MCF 10A (cell line): ENCODE measurements at regions not wholly inside any gene's neighbourhood (a gene's known extent, or its start where the extent isn't known, plus 50 kb on each side); places are given as distances from the start of the nearest gene placed in this dataset.

Experiments
- BruUV-seq: library from RNA; stranded (reverse); fragments of 400-500 nt; replicated peaks from 2 replicates; lab custom pipeline; 2021; lab: Mats Ljungman, UMichigan
- CTCF ChIA-PET: fragments of 300-600 bp; sonication (Branson Sonifier 250); formaldehyde crosslinking; extraction: SDS; loops from one replicate; lab custom pipeline; 2021; ENCODE audit warnings: antibody characterized with exemption, inconsistent platforms; lab: Yijun Ruan, JAX
- POLR2A ChIA-PET: fragments of 300-600, 350-650 bp; sonication (Branson Sonifier 250); formaldehyde crosslinking; extraction: SDS; loops from one replicate; lab custom pipeline; 2020; ENCODE audit warnings: antibody characterized with exemption, inconsistent platforms; lab: Yijun Ruan, JAX
- DNase-seq: peaks from one replicate; pipeline ENCODE4 v3.0.0-alpha.2; 2018; ENCODE audit not compliant: unreplicated experiment
- H3K27ac Mint-ChIP-seq: one replicate; pipeline ENCODE4 v1.8.0; 2022; ENCODE audit warnings: mild to moderate bottlenecking, low read depth, mixed read lengths; ENCODE audit not compliant: unreplicated experiment
- H3K27me3 Mint-ChIP-seq: one replicate; pipeline ENCODE4 v1.8.0; 2022; ENCODE audit warnings: mixed read lengths; ENCODE audit not compliant: insufficient read depth, unreplicated experiment
- H3K36me3 Mint-ChIP-seq: one replicate; pipeline ENCODE4 v1.8.0; 2022; ENCODE audit warnings: mild to moderate bottlenecking, moderate library complexity, mixed read lengths; ENCODE audit not compliant: insufficient read depth, unreplicated experiment
- H3K4me1 Mint-ChIP-seq: one replicate; pipeline ENCODE4 v1.8.0; 2022; ENCODE audit warnings: mixed read lengths; ENCODE audit not compliant: insufficient read depth, unreplicated experiment
- H3K4me3 Mint-ChIP-seq: one replicate; pipeline ENCODE4 v1.8.0; 2022; ENCODE audit warnings: mild to moderate bottlenecking, moderate library complexity, mixed read lengths; ENCODE audit not compliant: unreplicated experiment
- H3K9me3 Mint-ChIP-seq: one replicate; pipeline ENCODE4 v1.8.0; 2022; ENCODE audit warnings: mixed read lengths; ENCODE audit not compliant: unreplicated experiment
- intact Hi-C: fragments of 100-400 bp; cut with micrococcal nuclease; formaldehyde crosslinking; loops from 2 replicates; pipeline ENCODE4 v1.14.1; 2022
- TF ChIP-seq, protein P1 (sequence below): fragments of 200-600 bp; IDR thresholded peaks from one replicate; pipeline ENCODE4 v1.8.0; 2022; ENCODE audit warnings: antibody characterized with exemption, mild to moderate bottlenecking; ENCODE audit not compliant: unreplicated experiment

DNA sequence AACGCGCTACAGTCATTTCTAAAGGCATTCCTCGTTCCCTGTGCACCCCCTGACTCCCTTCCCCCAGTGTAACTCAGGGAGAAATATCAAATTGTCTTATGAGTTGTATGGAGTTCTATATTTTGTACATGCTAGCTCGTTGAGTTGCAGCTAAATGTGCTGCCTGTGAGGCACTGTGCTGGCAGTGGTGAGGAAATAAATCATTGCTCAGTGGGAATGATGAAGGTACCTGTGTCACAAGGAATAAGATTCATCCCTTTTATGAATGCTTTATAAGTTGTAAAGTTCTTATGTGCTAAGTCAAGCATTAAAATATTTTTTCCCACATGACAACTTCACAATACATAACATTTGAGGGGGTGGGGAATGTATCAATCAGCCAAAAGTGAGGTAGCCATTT, 939.6 kb upstream of the CRIM1 start:
- TF ChIP-seq, protein P1, sequence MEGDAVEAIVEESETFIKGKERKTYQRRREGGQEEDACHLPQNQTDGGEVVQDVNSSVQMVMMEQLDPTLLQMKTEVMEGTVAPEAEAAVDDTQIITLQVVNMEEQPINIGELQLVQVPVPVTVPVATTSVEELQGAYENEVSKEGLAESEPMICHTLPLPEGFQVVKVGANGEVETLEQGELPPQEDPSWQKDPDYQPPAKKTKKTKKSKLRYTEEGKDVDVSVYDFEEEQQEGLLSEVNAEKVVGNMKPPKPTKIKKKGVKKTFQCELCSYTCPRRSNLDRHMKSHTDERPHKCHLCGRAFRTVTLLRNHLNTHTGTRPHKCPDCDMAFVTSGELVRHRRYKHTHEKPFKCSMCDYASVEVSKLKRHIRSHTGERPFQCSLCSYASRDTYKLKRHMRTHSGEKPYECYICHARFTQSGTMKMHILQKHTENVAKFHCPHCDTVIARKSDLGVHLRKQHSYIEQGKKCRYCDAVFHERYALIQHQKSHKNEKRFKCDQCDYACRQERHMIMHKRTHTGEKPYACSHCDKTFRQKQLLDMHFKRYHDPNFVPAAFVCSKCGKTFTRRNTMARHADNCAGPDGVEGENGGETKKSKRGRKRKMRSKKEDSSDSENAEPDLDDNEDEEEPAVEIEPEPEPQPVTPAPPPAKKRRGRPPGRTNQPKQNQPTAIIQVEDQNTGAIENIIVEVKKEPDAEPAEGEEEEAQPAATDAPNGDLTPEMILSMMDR, result no peak
- CTCF ChIA-PET, result interaction anchor here (0.9 kb wide), 1 partner anchor 19 kb away, joined by 4 read pairs; no protein-coding TSS in a partner anchor

DNA sequence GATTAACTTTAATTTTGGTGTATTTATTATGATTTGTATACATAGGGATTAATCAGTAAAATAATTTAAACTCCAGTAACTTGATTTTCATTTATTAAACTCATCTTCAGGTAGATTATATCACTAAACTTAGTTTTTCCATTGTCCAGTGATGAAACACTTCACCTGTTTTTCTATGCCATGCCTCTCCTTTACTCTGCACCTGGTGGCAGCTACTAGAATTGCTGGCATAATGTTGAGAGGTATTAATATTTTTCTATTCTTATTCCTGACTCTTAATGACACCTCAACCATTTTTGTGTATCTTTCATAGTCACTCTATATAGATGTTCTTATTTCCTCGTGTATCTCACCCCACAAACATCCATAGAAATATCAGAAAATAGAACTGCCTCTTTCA, 940.3 kb upstream of the CRIM1 start:
- no peaks in the 10 kb centered on the region for H3K36me3 Mint-ChIP-seq
- ChIA-PET CTCF (interaction anchor here (0.8 kb wide), 1 partner anchor 8 kb away, joined by 3 read pairs; no protein-coding TSS in a partner anchor), POLR2A (no interaction called here)
- BruUV-seq, result no TSS peak
- no peaks in the 10 kb centered on the region for H3K4me1 Mint-ChIP-seq
- H3K27ac Mint-ChIP-seq, result no peak overlapping the region
- intact Hi-C loops, result no loop called here
- TF ChIP-seq, protein P1, result peak; percentile 29
- peak; percentile 21 for DNase-seq
- no peak overlapping the region for H3K4me3 Mint-ChIP-seq
- peaks cover 47% of the 10 kb centered on the region for H3K27me3 Mint-ChIP-seq
- H3K9me3 Mint-ChIP-seq, result no peaks in the 10 kb centered on the region

More for the DNA sequence above, 939.6 kb upstream of the CRIM1 start:
- H3K27ac Mint-ChIP-seq, result no peak overlapping the region
- DNase-seq, result no peak
- intact Hi-C loops, result no loop called here
- no peaks in the 10 kb centered on the region for H3K9me3 Mint-ChIP-seq
- H3K4me1 Mint-ChIP-seq, result no peaks in the 10 kb centered on the region
- no TSS peak for BruUV-seq
- H3K4me3 Mint-ChIP-seq, result no peak overlapping the region
- POLR2A ChIA-PET, result no interaction called here
- H3K27me3 Mint-ChIP-seq, result peaks cover 47% of the 10 kb centered on the region
- no peaks in the 10 kb centered on the region for H3K36me3 Mint-ChIP-seq

DNA sequence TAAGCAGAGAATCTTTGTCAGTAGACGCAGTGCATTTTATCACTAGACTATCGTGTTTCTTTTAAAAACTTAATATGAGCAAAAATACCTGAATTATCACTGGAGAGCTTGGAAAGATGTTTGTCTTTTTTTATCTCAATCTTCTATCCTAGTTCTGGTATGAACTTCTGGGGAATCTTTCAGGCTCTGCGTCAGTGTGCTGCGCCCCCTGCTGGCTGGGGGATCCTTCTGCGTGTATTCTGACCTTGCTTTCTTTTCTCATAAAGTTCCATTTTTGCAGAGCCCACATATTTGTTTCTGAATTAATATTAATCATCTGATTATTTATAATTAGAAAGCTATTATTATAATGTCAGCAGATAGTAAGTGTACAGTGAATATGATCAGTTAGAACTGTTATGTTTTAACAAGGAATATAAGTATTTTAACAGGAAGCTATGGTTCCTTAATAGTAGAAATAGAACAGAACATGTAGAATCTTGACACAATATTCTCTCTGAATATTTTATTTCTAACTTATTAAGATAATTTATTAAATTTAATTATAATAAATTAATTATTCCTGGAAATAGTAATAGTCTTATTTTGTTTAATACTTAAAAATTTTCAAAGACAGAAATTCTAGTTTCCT, 945.0 kb upstream of the CRIM1 start:
- no peaks in the 10 kb centered on the region for H3K9me3 Mint-ChIP-seq
- BruUV-seq, result no TSS peak
- TF ChIP-seq, protein P1, result peak; percentile 86
- H3K27me3 Mint-ChIP-seq, result peaks cover 51% of the 10 kb centered on the region
- CTCF ChIA-PET, result interaction anchor here (0.5 to 2.4 kb wide), 55 partner anchors 9 to 1787 kb away, joined by 3 to 15 read pairs (median 4); no protein-coding TSS in a partner anchor
- H3K27ac Mint-ChIP-seq, result no peak overlapping the region
- no peaks in the 10 kb centered on the region for H3K4me1 Mint-ChIP-seq
- intact Hi-C loops, result loop anchor here (1.0 to 5.0 kb wide), 4 partner anchors 242 to 1738 kb away; no protein-coding TSS in a partner anchor
- H3K4me3 Mint-ChIP-seq, result no peak overlapping the region
- no peaks in the 10 kb centered on the region for H3K36me3 Mint-ChIP-seq
- POLR2A ChIA-PET, result no interaction called here
- DNase-seq, result peak; percentile 62

DNA sequence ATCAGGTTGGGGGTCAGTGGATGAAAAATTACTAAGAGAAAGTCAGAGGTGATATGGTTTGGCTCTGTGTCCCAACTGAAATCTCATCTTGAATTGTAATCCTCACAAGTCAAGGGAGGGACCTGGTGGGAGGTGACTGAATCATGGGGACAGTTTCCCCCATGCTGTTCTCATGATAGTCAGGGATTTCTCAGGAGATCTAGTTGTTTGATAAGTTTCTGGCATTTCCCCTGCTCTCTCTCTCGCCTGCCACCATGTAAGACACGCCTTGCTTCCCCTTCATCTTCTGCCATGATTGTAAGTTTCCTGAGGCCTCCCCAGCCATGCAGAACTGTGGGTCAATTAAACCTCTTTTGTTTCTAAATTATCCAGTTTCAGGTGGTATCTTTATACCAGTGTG, 945.8 kb upstream of the CRIM1 start:
- H3K36me3 Mint-ChIP-seq, result no peaks in the 10 kb centered on the region
- no peaks in the 10 kb centered on the region for H3K9me3 Mint-ChIP-seq
- peaks cover 53% of the 10 kb centered on the region for H3K27me3 Mint-ChIP-seq
- ChIA-PET POLR2A (no interaction called here), CTCF (interaction anchor here (0.5 to 2.4 kb wide), 21 partner anchors 11 to 1744 kb away, joined by 3 to 15 read pairs (median 4); no protein-coding TSS in a partner anchor)
- H3K27ac Mint-ChIP-seq, result no peak overlapping the region
- no peaks in the 10 kb centered on the region for H3K4me1 Mint-ChIP-seq
- intact Hi-C loops, result loop anchor here (1.0 to 5.0 kb wide), 4 partner anchors 241 to 1737 kb away; no protein-coding TSS in a partner anchor
- no peak for DNase-seq
- H3K4me3 Mint-ChIP-seq, result no peak overlapping the region
- no TSS peak for BruUV-seq
- TF ChIP-seq, protein P1, result no peak
